ENCODE measurements at regions not wholly inside any gene's neighbourhood (a gene's known extent, or its start where the extent isn't known, plus 50 kb on each side); places are given as distances from the start of the nearest gene placed in this dataset.

DNA sequence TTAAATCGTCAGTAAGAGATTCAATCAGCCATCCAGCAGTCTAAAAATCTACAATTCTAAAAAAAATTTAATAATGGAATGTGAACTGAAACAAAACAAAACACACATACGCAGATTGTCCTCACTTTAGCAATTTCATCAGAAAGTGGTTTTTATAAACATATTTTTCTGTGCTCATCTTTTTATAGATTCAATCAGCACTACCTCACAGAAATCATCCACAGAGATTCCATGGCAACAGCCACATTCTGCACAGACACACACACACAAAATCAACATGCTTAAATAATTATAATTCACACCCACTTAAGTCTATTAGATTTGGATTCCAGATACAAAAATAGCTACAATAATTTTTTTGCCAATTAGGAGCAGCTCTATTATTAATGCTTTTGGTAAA is 149.0 kb upstream of the KCNIP4 start:
- DNase-seq = no peak

DNA sequence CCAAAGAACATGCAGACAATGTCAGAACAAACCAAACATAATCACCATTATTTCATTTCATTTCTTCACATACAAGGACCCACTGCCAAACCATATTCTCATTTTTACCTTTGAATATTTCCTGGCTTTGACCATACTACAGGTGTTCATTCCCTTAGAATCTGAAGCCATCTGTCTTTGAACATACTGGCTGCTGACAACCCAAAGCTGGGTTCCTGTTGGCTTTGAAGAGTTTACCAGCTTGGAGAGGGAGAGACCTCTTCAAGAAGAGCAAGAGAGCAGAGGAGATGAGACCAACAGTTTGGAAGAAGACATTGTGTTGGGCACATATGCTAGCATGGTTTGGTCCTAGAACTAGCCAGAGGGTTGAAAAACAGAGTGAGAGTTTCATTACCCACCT is 145.6 kb upstream of the KCNIP4 start:
- DNase-seq = no peak

GRCh38 chr4:22093126-22093525 is 144.6 kb upstream of the KCNIP4 start:
- no peak for DNase-seq

DNA sequence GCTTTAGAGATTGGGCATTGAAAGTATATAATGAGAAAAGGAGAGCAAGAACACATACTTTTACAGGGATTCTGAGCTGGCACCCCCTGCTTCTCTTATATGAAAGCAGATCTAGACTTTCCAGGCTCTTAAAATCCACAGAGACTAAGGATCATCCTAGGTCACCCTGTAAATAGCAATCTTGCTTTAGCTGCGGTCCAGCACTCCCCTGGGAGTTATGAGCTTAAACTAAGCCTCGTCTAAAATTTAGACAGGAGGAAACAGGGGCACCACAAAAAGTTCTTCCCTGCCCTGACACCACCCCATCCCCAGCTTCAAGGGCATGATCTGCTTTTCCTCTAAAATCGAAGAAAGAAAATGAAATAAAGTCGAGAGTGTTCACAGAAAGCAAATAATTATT is 143.3 kb upstream of the KCNIP4 start:
- no peak for DNase-seq

DNA sequence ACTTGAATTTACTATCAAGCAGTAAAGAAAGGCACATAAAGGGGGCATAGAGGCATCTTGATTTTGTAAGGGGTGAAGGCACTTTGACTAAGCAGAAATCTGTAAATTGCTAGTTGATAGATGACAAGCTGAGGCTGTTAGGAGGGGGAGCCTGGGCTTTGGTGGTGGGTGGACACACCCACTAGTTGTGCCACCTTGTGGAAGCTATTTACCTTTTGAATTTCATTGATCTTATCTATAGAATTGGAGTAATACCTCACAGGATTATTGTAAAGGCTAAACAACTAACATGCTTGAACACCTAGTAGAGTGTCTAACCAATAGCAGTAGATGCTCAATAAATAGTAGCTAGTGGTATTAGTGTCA is 142.8 kb upstream of the KCNIP4 start:
- no peak for DNase-seq

DNA sequence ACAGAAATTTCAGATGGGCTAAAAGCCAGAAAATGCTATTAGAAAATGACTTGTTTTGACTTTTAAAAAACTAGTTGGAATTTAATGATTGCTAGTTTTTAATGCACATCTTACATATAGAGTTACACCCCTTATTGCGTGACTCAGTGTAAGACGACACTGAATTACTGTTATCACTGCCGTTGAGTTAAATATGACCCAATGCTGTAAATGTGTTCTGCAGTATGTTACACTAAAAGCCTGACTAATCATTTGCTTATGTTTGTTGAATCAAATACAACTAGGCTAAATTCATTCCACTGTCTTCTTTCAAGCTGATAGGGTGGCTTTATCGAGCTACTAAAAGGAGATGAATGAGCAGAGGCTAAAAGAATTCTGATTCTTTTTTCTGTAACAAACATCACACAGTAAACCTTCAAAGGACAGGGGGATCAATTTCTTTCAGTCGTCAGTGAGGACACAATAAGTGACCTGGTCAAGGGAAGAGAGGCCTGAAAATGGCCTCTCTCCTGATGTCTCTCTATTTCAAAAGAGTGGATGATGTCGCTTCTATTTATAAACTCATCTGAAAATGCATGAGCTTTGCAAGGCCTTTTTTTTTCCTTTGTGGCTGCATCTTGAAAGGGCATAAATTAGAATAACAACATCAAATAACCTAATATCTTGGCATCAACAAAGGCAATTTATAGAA is 142.2 kb upstream of the KCNIP4 start:
- no peak for DNase-seq

DNA sequence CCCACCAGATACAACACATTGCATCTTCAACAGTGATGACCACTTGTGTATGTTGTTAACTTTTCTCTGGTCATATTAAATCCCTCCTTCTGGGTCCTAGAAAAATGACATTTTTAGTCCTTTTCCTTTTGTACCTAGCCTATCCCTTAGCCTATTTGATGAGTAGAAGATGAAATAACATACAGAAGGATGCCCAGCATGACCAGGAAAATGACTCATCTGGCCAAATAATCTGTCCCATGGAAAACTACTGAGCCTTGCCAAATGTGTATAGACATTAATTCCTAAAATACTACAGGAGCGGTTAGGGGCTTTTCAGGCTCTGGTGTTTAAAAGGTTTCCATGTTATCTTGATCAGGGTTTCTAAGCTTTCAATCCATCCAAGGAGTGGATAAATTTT is 129.0 kb upstream of the KCNIP4 start:
- no peak for DNase-seq

GRCh38 chr4:22072726-22073125 is 124.2 kb upstream of the KCNIP4 start:
- DNase-seq = no peak

DNA sequence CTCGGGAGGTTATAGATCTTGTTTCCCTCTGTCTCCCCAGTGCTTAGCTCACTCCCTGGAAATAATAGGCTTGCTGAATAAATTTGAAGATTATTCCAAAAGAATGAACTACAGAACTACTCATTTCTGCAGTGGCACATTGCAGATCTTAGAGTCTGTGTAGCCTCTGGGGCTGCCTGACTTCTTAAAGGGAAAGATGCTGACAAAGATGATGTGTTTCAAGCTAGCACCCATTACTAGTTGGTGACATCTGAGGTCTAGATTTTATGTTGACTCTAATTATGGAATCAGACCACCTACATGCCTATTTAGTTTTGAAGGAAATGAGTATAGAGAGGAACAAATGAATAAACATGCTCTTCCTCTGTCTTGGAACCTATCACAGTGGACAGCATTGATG is 123.7 kb upstream of the KCNIP4 start:
- DNase-seq = no peak

- DNase-seq = no peak
Measured at GRCh38 chr4:22071749-22072148, 123.2 kb upstream of the KCNIP4 start.

GRCh38 chr4:22070256-22070655 is 121.7 kb upstream of the KCNIP4 start:
- DNase-seq = no peak

DNA sequence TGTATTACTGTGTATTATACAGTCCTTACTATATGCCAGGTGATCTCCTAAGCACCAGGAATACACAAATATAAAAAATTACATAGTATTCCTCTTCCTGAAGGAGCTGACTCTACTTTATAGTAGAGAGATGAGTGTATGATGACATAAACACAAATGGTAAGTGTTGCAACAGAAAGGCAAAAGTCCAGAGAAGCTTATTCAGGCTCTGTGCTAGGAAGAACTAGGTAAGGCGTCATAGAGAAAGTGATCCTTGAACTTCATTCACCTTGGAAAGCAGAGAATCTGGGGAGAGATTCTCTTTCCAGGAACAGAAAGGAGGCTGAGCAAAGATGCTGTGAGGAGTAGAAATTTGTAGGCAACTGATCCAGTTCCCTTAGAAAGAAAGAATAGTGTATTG is 115.0 kb upstream of the KCNIP4 start:
- no peak for DNase-seq

- DNase-seq = no peak
Measured at GRCh38 chr4:22062676-22063075, 114.1 kb upstream of the KCNIP4 start.

DNA sequence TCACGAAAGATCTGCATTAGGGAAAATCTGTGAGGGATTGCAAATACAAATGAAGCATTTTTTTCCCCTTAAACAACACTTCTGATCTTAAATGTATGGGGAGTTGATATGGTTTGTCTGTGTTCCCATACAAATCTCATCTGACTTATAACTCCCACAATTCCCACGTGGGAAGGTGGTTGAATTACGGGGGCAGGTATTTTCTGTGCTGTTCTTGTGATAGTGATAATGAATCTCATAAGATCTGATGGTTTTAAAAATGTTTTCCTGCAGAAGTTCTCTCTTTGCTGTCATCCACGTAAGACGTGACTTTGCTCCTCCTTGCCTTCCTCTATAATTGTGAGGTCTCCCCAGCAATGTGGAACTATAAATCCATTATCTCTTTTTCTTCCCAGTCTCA is 107.4 kb upstream of the KCNIP4 start:
- DNase-seq = no peak

- DNase-seq = no peak
Measured at GRCh38 chr4:22052076-22052475, 103.5 kb upstream of the KCNIP4 start.

DNA sequence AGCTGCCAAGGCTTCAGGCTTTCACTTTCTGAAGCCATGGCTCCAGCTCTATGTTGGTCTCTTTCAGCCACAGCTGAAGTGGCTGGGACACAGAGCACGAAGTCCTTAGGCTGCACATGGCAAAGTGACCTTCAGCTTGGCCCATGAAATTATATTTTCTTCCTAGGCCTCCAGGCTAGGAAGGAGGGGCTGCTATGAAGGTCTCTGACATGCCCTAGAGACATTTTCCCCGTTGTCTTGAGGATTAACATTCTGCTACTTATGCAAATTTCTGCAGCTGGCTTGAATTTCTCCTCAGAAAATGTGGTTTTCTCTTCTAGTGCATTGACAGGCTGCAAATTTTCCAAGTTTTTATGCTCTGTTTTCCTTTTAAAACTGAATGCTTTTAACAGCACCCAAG is 99.8 kb upstream of the KCNIP4 start:
- DNase-seq = no peak

- no peak for DNase-seq
Measured at GRCh38 chr4:22047793-22048192, 99.2 kb upstream of the KCNIP4 start.

GRCh38 chr4:22045051-22045630 is 96.6 kb upstream of the KCNIP4 start:
- no peak for DNase-seq

DNA sequence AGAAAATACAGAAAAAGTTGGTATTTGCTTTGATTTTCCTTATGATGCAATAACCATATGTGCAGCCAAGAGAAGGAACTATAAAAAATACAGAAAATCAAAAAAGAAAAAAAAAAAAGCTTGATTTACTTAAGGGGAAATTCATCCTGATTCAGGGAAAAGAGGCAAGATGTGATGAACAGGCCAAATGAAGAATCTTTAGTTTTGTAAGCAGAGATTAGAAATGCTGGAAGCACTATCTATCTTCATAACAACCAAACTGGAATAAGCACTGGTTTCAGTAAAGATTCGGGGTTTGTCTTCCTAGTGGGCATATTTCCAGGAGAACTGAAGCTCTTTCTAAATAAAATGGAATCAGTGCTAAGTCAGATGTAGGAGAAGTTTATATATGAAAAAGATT is 82.9 kb upstream of the KCNIP4 start:
- DNase-seq = no peak

- no peak for DNase-seq
Measured at GRCh38 chr4:22030881-22031280, 82.3 kb upstream of the KCNIP4 start.

DNA sequence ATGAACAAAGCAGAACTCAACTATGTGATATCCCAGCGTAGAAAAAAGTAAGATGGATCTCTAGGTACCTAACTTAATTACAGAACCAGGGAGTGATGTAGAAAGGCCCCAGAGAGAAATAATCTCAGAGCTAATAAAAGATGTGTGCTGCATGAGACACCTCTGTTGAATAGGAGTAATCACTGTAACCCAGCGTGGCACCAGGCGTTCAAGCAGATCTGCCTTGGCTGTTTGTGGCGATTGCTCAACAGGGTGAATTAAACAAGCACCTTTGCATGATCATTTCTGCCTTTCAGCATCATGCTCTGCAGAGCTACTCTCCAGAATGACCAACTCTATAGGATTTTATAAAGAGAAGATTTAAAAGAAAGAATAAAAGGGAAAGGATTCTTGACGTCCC is 81.7 kb upstream of the KCNIP4 start:
- peak; percentile 73 for DNase-seq

GRCh38 chr4:22029803-22030202 is 81.2 kb upstream of the KCNIP4 start:
- DNase-seq = peak; percentile 64

DNA sequence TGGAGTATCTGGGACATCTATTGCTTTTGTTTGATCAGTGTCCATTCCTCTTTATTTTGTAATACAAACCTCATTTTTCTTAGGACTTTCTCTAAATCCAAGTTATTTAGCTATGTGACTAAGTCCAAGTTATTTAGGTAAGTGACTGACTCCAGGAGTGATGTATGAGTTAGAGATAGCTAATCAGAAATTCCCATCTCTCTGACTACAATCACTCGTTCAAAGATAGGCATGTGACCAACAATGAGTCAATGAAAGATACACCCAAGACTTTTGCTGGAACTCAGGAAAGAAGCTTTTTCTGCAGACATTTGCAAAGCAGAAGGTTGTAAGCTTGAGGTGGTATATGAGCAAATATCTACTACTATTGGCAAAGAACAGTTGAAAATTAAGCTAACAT is 72.5 kb upstream of the KCNIP4 start:
- no peak for DNase-seq

DNA sequence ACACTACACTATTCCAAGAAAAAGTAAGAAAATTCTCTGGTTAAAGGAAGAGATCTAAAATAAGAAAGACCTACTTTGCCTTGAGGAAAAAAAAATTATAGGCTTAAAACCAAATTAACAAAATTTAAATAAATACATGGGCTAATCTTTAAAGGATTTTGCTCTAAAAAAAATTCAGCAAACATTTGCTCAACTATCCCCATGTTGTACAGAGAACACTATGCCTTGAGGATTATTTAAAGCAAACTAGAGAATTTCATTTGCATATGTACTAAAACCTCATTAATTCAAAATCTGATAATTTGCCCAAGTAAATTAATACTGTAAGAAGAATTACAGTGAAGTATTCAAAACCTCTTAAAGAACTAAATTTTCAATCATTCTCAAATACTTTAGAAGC is 71.6 kb upstream of the KCNIP4 start:
- no peak for DNase-seq

- no peak for DNase-seq
Measured at GRCh38 chr4:22019676-22020075, 71.1 kb upstream of the KCNIP4 start.

Data from NCI-H1092 (cell line).